Right lobe of liver (tissue), 4 donors: ENCODE measurements at regions not wholly inside any gene's neighbourhood (a gene's known extent, or its start where the extent isn't known, plus 50 kb on each side); places are given as distances from the start of the nearest gene placed in this dataset.

Experiments used
- CTCF ChIP-seq, 4 donors: fragments of 200-600 bp in 3 of 4; fragments of 450-650 bp in 1 of 4; IDR thresholded peaks; one replicate each; pipeline versions ENCODE4 v1.5.1 to v1.8.0; 2016 to 2022; ENCODE audit warnings: antibody characterized with exemption in 4 of 4, mild to moderate bottlenecking in 2 of 4
- POLR2A ChIP-seq: fragments of 450-650 bp; IDR thresholded peaks from one replicate; pipeline ENCODE4 v1.6.1; 2017; ENCODE audit warnings: antibody characterized with exemption, mild to moderate bottlenecking
- donor health status: DM: no; HTN: no; CAD: no.
- donor health status: DM: no; HTN: no; CAD: no.
- donor health status: DM: no; HTN: yes; CAD: no.

- no peak for TF ChIP-seq CTCF (IDR thresholded peaks at IDR 0.05)
- no peak for TF ChIP-seq POLR2A
Measured at GRCh38 chr3:59367150-59367549, 317.3 kb upstream of the CFAP20DC start.
